Vagina (tissue), 2 donors: ENCODE measurements at regions not wholly inside any gene's neighbourhood (a gene's known extent, or its start where the extent isn't known, plus 50 kb on each side); places are given as distances from the start of the nearest gene placed in this dataset.

Experiments used
- POLR2A ChIP-seq, 2 donors: fragments of 450-650 bp; IDR thresholded peaks; one replicate each; pipeline ENCODE4 v1.6.1; 2017; ENCODE audit warnings: antibody characterized with exemption in 2 of 2, mild to moderate bottlenecking in 2 of 2, moderate library complexity in 2 of 2
- TF ChIP-seq, protein P1 (sequence below), 3 experiments: fragments of 450-650 bp in 2 of 3; fragments of 200-600 bp in 1 of 3; sonication (generic) in 1 of 3; IDR thresholded peaks; one replicate each; pipeline ENCODE4 v1.5.1; 2017 to 2019; ENCODE audit warnings: antibody characterized with exemption in 3 of 3, mild to moderate bottlenecking in 2 of 3, moderate library complexity in 2 of 3

DNA sequence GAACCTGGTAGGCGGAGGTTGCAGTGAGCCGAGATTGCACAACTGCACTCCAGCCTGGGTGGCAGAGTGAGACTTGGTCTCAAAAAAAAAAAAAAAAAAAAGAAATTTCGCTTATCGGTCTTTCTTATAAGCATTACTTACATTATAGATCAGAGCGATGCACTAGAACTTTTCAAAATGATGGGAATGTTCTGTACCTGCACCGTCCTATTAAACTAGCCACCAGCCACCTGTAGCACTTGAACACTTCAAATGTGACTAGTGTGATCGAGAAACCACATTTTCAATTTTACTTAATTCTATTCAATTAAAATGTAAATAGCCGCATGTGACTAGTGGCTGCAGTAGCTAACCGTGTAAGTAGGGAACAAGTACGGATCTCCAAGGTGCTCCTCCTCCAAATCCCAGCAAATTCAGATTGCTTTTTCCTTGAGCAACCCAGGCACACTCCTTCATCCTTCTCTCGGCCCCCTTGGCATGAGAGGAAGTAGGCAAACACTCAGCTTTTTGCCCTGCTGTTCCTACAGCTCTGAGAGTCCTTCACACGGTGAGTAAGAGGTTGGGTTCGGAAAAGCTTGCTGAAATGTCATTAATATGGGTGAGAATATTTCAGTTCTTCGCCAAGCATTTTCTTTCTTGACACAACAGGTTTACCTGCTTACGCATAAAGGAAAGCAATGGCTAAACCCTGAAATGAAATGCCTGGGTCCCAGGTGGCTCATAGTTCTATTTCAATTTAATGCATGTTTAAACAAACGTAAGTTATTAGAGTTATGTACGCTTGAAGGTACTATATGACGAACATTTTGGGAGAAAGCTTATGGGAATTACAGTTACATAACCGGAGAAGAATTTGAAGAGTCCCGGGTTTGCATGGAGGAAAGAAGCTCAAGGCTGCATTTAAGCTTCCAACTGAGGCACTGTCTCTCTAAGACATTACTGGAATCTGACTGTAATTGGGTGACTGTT, 69.5 kb upstream of the HUNK start:
- TF ChIP-seq, protein P1, sequence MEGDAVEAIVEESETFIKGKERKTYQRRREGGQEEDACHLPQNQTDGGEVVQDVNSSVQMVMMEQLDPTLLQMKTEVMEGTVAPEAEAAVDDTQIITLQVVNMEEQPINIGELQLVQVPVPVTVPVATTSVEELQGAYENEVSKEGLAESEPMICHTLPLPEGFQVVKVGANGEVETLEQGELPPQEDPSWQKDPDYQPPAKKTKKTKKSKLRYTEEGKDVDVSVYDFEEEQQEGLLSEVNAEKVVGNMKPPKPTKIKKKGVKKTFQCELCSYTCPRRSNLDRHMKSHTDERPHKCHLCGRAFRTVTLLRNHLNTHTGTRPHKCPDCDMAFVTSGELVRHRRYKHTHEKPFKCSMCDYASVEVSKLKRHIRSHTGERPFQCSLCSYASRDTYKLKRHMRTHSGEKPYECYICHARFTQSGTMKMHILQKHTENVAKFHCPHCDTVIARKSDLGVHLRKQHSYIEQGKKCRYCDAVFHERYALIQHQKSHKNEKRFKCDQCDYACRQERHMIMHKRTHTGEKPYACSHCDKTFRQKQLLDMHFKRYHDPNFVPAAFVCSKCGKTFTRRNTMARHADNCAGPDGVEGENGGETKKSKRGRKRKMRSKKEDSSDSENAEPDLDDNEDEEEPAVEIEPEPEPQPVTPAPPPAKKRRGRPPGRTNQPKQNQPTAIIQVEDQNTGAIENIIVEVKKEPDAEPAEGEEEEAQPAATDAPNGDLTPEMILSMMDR (IDR thresholded peaks at IDR 0.05): no peak
- TF ChIP-seq POLR2A (IDR thresholded peaks at IDR 0.05): no peak
